CMK (cell line): ENCODE measurements at regions not wholly inside any gene's neighbourhood (a gene's known extent, or its start where the extent isn't known, plus 50 kb on each side); places are given as distances from the start of the nearest gene placed in this dataset.

Source experiments
- DNase-seq: peaks from one replicate; pipeline ENCODE4 v3.0.0-alpha.2; 2010; ENCODE audit warnings: low read depth

DNA sequence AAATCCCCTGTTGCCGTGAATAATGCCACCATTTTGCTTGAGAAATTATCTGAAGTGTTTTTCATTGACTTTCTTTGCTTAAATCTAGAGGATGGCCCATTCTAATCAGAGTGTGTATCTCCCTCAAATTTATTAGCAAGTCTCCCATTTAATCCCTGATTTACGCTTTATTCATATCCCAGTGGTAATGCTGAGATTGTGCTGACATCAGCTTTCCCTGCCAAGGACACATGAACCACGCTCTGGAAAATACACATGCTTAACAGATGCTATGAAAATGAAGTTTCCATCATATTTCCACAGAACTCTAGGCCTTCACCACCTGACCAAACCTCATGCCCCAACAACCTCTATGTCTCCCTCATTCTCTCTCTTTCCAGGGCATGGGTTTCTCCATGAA is 545.4 kb downstream of the TUSC7 start:
- no peak for DNase-seq

DNA sequence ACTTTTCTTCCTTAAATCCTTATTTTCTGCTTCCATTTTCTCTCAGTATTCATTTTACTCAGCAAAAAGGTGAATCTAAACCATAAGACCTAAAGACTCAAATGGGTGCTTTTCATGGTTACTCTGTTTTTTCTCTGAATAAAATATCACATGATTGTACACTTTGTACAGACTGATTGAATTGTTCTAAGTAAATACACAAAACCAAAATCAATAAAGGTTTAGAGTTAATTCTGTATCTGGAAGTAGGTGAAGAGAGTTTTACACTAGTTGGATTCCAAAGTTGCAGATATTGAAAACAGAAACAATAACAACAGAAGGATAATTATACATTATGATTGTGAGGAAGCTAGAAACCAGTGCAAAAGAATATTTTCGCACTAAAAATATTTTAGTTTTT is 546.2 kb downstream of the TUSC7 start:
- no peak for DNase-seq

- DNase-seq = no peak
Measured at GRCh38 chr3:117261983-117262421, 552.4 kb downstream of the TUSC7 start.

DNA sequence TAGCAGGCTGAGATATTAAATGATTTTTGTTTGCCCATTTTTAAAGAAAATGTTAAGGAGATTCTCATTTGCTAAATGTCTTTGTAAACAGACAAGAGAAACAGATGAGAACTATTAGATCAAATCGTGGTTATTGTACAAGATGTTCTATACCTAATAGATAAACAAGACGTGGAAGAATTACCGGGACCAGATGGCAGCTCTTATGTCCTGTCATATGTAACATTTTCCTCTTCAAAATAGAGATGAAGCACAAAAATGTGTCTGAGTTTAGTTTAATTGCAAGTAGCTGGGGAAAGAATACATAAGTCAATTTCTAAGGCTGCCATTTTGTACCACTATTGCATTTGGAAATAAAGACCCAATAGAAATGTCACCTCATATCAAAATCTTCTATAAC is 553.7 kb downstream of the TUSC7 start:
- DNase-seq = no peak

DNA sequence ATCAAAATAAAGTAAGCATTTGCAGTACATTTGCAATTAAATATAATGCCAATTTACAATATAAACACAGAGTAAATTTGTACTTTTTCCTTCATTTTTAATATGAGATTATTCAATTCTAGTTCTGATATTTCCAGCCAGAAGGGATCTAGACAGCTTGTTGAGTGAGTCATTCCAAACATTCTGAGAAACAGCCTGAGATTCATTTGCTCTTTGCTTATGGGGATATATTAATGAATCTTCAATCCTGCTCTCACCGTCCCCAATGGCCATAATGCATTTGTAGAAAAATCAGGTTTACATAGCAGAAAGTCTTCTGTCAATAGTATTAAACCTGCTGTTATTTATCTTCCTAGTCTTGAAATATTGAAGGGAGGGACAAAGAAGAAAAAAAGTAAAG is 554.2 kb downstream of the TUSC7 start:
- DNase-seq = no peak

DNA sequence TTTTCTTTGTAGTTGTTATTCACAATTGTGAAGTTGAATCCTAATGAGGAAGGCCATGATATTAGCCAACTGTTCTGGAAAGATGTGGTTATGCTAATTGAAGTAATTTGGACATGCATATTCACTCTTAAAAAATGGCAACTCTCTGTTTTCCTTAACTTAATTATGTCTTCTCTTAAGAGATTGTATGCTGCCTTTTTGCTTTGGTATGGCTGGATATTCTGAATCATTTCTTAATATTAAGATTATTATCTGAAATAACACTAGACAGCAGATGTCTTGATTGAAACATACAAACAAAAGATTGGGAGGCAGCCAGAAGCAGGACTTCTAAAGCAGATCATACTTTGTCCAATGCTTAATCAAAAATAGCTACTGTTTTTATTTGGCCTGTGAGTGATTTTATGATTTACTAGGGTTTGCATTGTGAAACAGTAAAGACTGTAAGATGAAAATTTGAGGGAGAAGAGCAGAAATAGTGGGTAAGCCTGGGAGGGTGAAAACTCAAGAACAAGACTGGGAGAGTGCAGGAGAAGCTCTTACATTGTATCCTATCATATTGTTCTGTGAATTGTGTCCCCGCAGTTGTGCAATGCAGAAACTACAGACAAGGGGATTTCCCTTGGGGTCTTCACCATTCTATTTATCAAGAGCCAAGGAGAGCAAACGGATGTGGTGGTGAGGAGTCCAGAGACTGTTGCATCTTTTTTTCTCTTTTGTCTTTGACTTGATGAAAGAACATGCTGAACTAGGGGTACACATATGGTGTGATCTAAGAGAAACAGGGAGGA is 554.8 kb downstream of the TUSC7 start:
- DNase-seq = no peak

GRCh38 chr3:117266806-117267205 is 557.2 kb downstream of the TUSC7 start:
- DNase-seq = no peak

GRCh38 chr3:117268318-117268717 is 558.7 kb downstream of the TUSC7 start:
- no peak for DNase-seq

- no peak for DNase-seq
Measured at GRCh38 chr3:117272274-117272673, 562.7 kb downstream of the TUSC7 start.

DNA sequence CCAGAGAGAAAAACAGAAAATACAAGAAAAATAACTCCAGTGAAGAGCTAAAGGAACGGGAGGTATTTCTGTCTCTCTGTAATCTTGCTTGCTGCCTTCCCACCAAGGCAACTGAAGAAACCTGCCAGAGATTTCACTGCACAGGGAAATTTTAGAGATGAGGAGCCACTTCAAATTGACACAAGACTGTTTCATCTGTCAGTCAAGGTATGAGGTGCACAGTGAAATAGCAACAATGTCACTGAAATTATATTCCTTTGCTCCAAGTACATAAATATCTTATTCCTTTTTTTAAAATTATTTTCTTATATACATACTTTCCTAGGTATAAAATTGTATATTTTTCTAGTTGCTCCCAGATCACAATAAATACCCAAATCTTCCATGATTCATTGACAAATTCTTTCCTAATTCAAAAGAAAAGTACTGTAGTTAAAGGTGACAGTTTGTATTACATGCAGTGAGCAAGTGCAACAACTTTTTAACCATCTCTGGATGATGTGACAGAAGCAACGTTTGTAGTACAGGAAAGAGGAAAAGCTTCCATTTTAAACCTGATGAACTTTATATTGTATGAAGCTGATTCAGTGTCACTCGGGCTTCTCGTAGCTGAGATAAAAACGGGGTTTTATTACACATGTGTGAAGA is 563.4 kb downstream of the TUSC7 start:
- DNase-seq = no peak

- DNase-seq = no peak
Measured at GRCh38 chr3:117277816-117278215, 568.2 kb downstream of the TUSC7 start.

DNA sequence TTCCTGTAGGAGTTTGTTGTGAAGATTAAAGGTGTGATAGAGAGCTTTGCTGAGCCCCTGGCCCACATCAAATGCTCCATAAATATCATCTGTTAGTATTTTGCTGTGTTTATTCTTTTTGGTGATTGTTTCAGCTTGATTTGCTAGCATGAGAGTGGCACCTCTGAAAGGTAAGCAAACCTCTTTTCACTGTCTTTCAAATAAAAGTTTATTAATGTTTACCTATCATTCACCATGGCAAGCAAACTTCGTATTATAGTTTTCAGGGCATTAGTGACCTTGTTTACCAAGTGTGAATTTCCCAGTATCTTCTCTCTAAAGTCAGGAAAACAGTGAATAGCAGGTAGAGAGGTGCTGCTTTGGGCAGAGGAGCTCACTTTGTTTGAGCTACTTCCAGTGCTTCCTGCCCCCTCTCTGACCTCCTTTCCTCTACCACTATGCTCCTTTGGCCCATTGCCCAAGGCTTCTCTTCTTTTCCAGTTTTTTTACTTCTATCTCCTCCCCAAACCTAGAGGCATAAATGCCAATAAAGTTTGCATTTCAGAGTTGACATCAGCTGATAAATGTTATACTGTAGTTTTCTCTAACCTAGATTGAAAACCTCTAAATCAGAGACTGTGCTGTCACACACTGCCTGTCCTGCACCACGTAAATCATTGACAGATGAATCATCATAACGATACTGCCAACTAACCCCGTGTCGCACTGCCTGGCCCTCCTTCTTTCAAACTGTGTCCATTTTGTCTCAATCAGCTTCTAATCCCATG is 569.0 kb downstream of the TUSC7 start:
- DNase-seq = no peak

DNA sequence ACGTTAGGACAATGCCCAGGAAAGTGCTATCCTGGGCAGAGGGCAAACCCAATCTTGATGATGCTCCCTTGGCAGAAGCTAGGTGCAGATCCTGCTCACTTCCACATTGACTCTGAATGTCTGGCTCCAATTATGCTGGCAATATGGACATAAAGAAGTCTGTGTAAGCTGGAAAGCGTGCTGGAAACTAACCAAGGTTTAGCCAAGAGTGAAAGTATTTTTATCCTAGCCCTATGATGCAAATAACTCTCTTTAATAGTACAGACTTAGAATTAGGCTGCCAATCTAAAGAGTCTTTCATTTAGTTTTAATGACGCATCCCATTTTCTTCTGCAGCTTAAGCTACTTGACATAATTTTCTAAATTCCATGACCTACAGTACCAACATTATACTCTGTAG is 571.8 kb downstream of the TUSC7 start:
- DNase-seq = no peak

GRCh38 chr3:117282566-117282965 is 573.0 kb downstream of the TUSC7 start:
- no peak for DNase-seq

GRCh38 chr3:117285737-117286136 is 576.2 kb downstream of the TUSC7 start:
- DNase-seq = no peak

GRCh38 chr3:117286488-117286887 is 576.9 kb downstream of the TUSC7 start:
- no peak for DNase-seq

GRCh38 chr3:117287602-117288001 is 578.0 kb downstream of the TUSC7 start:
- no peak for DNase-seq

DNA sequence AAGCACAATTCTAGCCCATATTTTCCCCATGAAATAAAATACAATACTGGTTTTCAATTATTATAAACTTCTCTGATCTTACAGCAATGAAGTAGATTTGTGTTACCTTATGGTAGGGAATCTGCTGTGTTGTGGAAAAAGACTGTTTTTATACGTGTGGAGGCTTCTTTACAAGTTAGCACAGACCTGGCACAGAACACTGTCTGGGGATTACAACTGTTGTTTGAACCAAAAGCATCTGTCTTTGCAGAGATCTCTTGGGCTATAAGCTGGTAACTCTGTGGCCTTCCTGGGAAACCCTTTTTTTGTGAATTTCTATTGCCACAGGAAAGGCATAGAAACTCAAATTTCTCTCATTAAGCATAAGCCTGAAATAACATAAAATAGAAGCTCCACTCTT is 581.9 kb downstream of the TUSC7 start:
- no peak for DNase-seq

- DNase-seq = no peak
Measured at GRCh38 chr3:117297065-117297464, 587.5 kb downstream of the TUSC7 start.

- DNase-seq = no peak
Measured at GRCh38 chr3:117297541-117297940, 588.0 kb downstream of the TUSC7 start.

DNA sequence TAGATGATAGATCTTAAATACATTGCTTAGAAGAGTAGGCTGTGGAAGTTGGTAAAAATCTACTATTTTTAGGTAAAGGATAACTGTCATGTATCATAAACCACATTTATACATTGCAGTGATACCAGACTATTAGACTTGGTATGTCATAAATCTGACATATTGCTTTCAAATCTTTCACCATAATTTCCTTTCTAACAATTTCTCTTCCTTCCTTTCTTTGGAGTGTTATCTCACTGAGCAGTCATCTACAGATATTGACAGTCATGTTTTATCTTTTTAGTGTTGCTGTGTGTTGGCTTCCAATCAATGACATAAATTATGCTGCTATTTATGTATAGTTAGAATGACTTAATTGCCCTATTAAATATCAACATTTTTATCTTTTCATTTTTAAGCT is 588.7 kb downstream of the TUSC7 start:
- no peak for DNase-seq

DNA sequence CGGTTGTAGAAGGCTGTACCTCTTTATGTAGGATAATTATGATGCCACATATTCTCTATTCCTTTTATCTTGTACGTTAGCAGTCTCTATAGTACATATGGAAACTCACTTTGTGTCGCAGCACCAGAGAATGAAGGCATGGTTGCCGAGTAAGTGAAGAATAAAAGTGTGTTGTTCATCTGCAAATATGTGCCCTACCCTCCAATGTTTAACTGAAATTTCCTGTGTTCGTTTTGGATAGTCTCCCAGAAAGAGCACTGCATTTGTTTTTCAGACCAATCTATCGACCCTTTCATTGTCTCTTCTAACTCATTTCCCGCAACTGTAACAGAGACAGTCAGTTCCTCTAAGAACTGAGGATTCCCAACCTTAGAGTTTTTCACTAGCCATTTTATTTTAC is 592.8 kb downstream of the TUSC7 start:
- DNase-seq = no peak

DNA sequence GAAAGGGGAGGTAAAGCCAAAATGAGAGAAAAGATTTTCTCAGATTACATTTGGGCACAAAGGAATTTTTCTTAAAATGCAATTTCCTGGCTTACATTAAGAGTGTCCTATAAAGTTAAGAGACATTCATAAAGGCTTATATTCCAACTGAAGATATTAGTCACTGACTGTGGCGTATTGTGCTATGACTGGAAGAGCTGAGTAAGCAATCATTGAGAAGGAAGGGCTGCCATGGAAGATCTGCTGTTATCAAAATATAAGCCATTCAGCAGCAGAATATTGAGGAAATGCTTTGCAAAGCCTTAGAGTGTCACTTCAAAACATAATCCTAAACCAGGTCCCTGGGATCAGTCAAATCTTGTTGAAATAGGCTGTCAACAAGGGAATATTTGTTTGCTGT is 593.9 kb downstream of the TUSC7 start:
- no peak for DNase-seq
